BE2C (cell line): ENCODE measurements at regions not wholly inside any gene's neighbourhood (a gene's known extent, or its start where the extent isn't known, plus 50 kb on each side); places are given as distances from the start of the nearest gene placed in this dataset.

Source experiments
- DNase-seq: peaks from one replicate; pipeline ENCODE4 v3.0.0-alpha.2; 2020
- H3K27me3 ChIP-seq: fragments of 250-450 bp; sonication (Bioruptor Pico); 2 replicates; pipeline ENCODE4 v1.5.1; 2020; ENCODE audit warnings: mild to moderate bottlenecking
- H3K36me3 ChIP-seq: fragments of 250-450 bp; sonication (Bioruptor Pico); 2 replicates; pipeline ENCODE4 v1.5.1; 2020; ENCODE audit warnings: mild to moderate bottlenecking
- H3K4me1 ChIP-seq: fragments of 250-450 bp; sonication (Bioruptor Pico); 2 replicates; pipeline ENCODE4 v1.5.1; 2020
- H3K4me3 ChIP-seq: 2 replicates; pipeline ENCODE4 v1.5.1; 2011; ENCODE audit warnings: low read depth, low read length
- H3K9me3 ChIP-seq: fragments of 250-450 bp; sonication (Bioruptor Pico); 2 replicates; pipeline ENCODE4 v1.5.1; 2020
- TF ChIP-seq, protein P1 (sequence below): IDR thresholded peaks from 2 replicates; pipeline ENCODE4 v1.5.1; 2012; ENCODE audit warnings: mild to moderate bottlenecking, low read depth, low read length

DNA sequence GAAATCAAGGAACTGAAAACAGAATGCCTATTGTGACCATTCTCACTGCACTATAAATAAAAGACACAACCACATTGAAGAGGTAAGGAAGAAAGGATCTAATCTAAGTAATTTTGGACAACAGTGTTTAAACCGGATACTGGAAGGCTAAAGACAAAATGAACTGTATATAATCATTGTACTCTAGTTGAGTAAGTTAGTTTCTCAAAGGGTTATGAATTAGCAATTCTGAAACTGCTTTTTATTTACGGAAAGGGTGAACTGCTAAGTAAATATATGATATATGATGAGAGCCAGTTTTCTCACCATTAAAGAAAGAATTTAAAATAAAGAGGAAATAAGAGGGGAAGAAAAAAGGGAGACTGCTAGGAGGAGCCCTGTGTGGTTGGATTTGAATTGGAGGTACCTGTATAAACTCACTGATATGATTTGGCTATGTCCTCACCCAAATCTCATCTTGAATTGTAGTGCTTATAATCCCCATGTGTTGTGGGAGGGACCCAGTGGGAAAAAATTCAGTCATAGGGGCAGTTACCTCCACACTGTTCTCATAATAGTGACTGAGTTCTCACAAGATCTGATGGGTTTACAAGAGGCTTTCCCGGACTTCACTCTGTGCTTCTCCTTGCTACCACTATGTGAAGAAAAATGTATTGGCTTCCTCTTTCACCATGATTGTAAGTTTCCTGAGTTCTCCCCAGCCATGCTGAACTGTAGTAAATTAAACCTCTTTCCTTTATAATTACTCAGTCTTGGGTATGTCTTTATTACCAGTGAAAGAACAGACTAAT is 607.7 kb downstream of the PYDC2 start:
- no peaks in the 10 kb centered on the region for H3K36me3 ChIP-seq
- no peaks in the 10 kb centered on the region for H3K4me1 ChIP-seq
- no peak for DNase-seq
- TF ChIP-seq, protein P1, sequence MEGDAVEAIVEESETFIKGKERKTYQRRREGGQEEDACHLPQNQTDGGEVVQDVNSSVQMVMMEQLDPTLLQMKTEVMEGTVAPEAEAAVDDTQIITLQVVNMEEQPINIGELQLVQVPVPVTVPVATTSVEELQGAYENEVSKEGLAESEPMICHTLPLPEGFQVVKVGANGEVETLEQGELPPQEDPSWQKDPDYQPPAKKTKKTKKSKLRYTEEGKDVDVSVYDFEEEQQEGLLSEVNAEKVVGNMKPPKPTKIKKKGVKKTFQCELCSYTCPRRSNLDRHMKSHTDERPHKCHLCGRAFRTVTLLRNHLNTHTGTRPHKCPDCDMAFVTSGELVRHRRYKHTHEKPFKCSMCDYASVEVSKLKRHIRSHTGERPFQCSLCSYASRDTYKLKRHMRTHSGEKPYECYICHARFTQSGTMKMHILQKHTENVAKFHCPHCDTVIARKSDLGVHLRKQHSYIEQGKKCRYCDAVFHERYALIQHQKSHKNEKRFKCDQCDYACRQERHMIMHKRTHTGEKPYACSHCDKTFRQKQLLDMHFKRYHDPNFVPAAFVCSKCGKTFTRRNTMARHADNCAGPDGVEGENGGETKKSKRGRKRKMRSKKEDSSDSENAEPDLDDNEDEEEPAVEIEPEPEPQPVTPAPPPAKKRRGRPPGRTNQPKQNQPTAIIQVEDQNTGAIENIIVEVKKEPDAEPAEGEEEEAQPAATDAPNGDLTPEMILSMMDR, result no peak
- no peaks in the 10 kb centered on the region for H3K27me3 ChIP-seq
- no peaks in the 10 kb centered on the region for H3K9me3 ChIP-seq
- no peak overlapping the region for H3K4me3 ChIP-seq

DNA sequence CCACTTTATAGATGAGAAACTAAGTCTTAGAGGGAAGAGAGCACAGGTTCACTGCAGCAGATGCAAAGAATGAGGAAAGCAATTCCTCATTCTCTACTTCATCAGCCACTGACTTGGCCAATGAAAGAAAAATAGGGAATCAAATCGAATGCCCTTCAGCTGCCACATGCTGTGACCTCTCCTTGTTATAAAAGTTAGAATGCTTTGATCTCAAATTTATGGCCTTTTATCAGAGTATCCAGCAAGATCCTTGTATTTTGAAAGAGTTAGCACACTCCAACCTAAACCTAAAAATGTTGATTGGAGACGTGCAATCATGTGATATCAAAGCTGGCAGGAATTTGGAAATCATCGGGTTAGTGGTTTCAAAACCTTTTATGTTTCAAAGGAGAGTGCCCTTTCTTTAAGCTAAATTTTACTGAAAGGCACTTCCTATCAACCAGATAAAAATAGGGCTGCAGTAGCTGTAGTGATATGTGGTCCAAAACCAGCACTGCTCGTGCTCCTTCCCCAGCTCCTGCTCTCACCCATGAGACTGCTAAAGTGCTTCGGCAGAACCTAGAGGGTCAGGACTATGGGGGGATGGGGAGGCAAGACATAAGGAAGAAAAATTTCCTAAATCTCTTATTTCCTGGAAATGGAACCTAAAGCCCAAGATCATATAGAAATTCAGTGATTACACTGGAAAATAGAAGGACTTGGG is 617.0 kb downstream of the PYDC2 start:
- Histone ChIP-seq H3K9me3 (no peaks in the 10 kb centered on the region), H3K36me3 (no peaks in the 10 kb centered on the region), H3K4me1 (no peaks in the 10 kb centered on the region), H3K27me3 (no peaks in the 10 kb centered on the region), H3K4me3 (no peak overlapping the region)
- TF ChIP-seq, protein P1, result no peak
- no peak for DNase-seq

DNA sequence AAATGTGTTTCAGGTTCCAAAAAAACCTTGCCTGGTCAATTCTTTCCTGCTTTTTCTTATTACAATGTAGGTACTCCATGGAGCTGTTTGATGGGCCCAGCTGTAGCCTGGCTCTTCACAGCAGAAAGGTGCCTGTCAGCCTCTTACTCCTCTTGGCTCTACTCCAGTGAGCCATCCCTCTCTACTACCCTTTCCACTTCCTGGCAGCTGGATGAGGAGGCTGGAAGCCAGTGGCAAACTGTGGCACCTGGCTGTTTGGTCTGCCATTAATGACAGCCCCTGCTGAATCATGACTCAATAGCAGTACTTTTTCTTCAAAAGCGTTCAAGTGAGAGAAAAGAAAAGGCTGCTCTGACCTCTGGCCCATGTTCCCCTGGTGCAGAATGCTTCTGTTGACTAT is 618.1 kb downstream of the PYDC2 start:
- H3K4me1 ChIP-seq, result no peaks in the 10 kb centered on the region
- no peaks in the 10 kb centered on the region for H3K36me3 ChIP-seq
- no peaks in the 10 kb centered on the region for H3K9me3 ChIP-seq
- H3K4me3 ChIP-seq, result no peak overlapping the region
- TF ChIP-seq, protein P1, result no peak
- no peaks in the 10 kb centered on the region for H3K27me3 ChIP-seq
- DNase-seq, result no peak

DNA sequence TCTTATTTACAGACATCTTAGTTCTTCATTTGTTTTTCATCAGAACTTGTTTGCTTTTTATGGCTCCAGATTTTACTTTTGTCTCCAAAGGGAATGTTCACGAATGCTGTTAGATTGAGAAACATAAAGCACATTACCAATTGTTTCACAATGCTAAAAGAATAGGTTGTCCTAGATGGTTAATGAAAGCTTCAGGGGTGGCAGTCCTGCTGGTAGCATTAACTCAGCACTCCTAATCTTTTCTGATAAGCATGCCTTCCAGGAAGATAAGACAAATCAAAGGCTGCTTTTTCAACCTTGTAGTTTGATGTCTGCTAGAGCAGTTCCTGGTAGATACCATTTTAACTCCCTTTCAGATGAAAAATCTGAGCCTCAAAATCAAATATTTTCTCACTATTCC is 619.4 kb downstream of the PYDC2 start:
- Histone ChIP-seq H3K9me3 (no peaks in the 10 kb centered on the region), H3K4me1 (no peaks in the 10 kb centered on the region), H3K4me3 (no peak overlapping the region), H3K36me3 (no peaks in the 10 kb centered on the region), H3K27me3 (no peaks in the 10 kb centered on the region)
- no peak for DNase-seq
- TF ChIP-seq, protein P1, result no peak

DNA sequence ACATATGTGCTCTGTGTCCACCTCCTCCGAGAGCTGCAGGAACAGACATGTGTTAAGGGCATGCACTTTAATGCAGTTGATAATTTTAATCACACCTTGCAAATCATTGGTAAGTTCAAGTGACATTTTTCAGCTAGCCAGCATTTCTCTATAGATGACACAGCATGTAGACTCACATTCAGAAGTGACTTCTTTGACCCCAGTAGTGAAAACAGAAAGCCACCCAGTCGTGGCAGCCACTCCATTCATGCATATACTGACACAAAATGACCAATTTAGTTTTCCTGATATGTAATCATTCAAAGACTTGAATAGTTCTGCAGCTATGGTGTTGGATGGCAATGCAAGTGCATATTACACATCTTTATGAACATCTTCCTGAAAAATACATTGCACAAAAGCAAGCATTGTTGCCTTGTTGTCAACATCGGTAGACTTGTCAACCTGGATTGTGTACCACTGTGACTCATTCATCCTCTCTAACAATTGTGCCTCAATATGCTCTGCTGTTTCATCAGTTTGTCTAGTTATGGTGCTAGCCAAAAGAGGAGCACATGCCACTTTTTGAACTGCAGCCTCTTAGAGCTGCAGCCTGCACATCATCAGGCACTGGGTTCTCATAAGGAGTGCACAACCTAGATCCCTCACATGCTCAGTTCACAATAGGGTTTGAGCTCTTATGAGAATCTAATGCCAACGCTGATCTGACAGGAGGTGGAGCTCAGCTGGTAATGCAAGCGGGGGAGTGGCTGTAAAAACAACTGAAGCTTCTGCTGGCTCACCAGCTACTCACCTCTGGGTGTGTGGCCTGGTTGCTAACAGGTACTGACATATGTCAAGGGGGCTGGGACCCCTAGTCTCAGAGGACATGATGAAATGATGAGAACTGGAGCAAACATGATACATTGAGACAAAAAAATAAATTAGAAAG is 622.0 kb downstream of the PYDC2 start:
- Histone ChIP-seq H3K36me3 (no peaks in the 10 kb centered on the region), H3K4me3 (no peak overlapping the region), H3K27me3 (no peaks in the 10 kb centered on the region), H3K4me1 (no peaks in the 10 kb centered on the region), H3K9me3 (no peaks in the 10 kb centered on the region)
- TF ChIP-seq, protein P1, result no peak
- DNase-seq, result no peak
